ENCODE measurements at regions not wholly inside any gene's neighbourhood (a gene's known extent, or its start where the extent isn't known, plus 50 kb on each side); places are given as distances from the start of the nearest gene placed in this dataset.
A peak's percentile ranks its signal among the peaks of the same experiment; 100 is the strongest.

DNA sequence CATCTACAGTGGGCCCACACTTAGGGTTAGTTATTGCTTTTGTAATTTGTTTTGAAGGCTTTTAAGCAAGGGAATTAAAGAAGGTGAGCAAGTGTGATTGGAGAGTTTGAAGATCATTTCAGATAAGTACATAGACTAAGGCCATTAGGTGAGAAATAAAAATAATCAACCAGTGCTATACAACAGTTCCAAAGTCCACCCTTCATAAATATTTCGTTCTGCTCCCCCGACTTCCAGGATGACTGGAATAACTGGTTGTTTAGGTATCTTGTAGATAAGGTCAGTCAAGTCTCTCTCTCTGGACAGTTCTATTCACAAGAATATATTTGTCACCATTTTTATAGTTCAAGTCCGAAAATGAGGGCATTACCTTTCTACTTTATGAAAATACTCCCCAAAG, 98.0 kb upstream of the MBL2 start:
- intact Hi-C loops (cut with DNase I; ENCODE audit: low total_unique reads), result no loop called here
- no peaks in the 10 kb centered on the region for H3K4me1 ChIP-seq
- no peak for TF ChIP-seq CTCF (IDR thresholded peaks at IDR 0.05 in 8 of 11, conservative IDR thresholded peaks at IDR 0.05 in 3 of 11)
- TF ChIP-seq POLR2AphosphoS5 (IDR thresholded peaks at IDR 0.05), result no peak
- TF ChIP-seq POLR2A (IDR thresholded peaks at IDR 0.05), result no peak
- H3K4me3 ChIP-seq, result no peak overlapping the region
- DNase-seq, result no peak
- H3K27ac ChIP-seq, result no peak overlapping the region
- 50 to 94% (median 86%) methylated on average over 3 of the region's 3 CpGs for WGBS, 5 donors
- no peaks in the 10 kb centered on the region for H3K27me3 ChIP-seq (replicated peaks in 1 of 7)
- H3K9me3 ChIP-seq, result peaks cover 0 to 17% (median 9%) of the 10 kb centered on the region in 8 donors
- no peaks in the 10 kb centered on the region for H3K36me3 ChIP-seq

DNA sequence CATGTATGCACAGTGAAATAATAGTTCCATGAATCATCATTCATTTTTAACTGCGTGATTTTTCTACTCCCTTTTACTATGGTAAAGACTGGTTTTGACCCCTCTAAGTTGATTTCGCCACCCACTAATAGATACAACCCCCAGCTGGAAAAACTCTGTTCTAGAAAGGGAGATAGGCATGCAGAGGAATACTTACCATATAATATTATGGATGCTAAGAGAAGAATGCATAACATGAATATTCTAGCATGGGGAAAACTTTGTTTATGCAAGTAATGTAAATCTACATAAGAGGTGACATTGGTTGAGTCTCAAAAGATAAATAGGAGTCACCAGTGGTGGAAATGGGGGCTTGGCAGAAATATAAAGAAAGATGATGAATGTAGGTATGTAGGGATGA, 97.3 kb upstream of the MBL2 start:
- TF ChIP-seq CTCF (IDR thresholded peaks at IDR 0.05 in 8 of 11, conservative IDR thresholded peaks at IDR 0.05 in 3 of 11), result no peak
- TF ChIP-seq POLR2A (IDR thresholded peaks at IDR 0.05), result no peak
- no peak for TF ChIP-seq POLR2AphosphoS5 (IDR thresholded peaks at IDR 0.05)
- intact Hi-C loops (cut with DNase I; ENCODE audit: low total_unique reads), result no loop called here
- no peak for DNase-seq
- 66 to 83% (median 77%) methylated on average over 2 of the region's 2 CpGs for WGBS, 5 donors
- peaks cover 0 to 17% (median 9%) of the 10 kb centered on the region in 8 donors for H3K9me3 ChIP-seq
- H3K27ac ChIP-seq, result no peak overlapping the region
- no peaks in the 10 kb centered on the region for H3K27me3 ChIP-seq (replicated peaks in 1 of 7)
- H3K4me1 ChIP-seq, result no peaks in the 10 kb centered on the region
- no peak overlapping the region for H3K4me3 ChIP-seq
- no peaks in the 10 kb centered on the region for H3K36me3 ChIP-seq

GRCh38 chr10:52865213-52865612, 92.6 kb upstream of the MBL2 start:
- Histone ChIP-seq H3K4me3 (no peak overlapping the region), H3K27me3 (replicated peaks in 1 of 7) (no peaks in the 10 kb centered on the region), H3K4me1 (no peaks in the 10 kb centered on the region), H3K36me3 (no peaks in the 10 kb centered on the region), H3K9me3 (peaks cover 0 to 12% (median 9%) of the 10 kb centered on the region in 8 donors), H3K27ac (no peak overlapping the region)
- TF ChIP-seq POLR2AphosphoS5 (IDR thresholded peaks at IDR 0.05) (no peak), POLR2A (IDR thresholded peaks at IDR 0.05) (no peak), CTCF (IDR thresholded peaks at IDR 0.05 in 8 of 11, conservative IDR thresholded peaks at IDR 0.05 in 3 of 11) (no peak)
- intact Hi-C loops (cut with DNase I; ENCODE audit: low total_unique reads), result no loop called here
- peak; percentile 65 for DNase-seq
- 94 to 99% (median 97%) methylated on average over 7 to 9 of the region's 9 CpGs for WGBS, 5 donors

GRCh38 chr10:52864201-52865106, 91.9 kb upstream of the MBL2 start:
- no peaks in the 10 kb centered on the region for H3K27me3 ChIP-seq (replicated peaks in 1 of 7)
- no peaks in the 10 kb centered on the region for H3K4me1 ChIP-seq
- TF ChIP-seq POLR2A (IDR thresholded peaks at IDR 0.05), result no peak
- TF ChIP-seq POLR2AphosphoS5 (IDR thresholded peaks at IDR 0.05), result no peak
- no peak for TF ChIP-seq CTCF (IDR thresholded peaks at IDR 0.05 in 8 of 11, conservative IDR thresholded peaks at IDR 0.05 in 3 of 11)
- 69 to 77% (median 71%) methylated on average over 6 to 10 of the region's 10 CpGs for WGBS, 5 donors
- intact Hi-C loops (cut with DNase I; ENCODE audit: low total_unique reads), result no loop called here
- no peaks in the 10 kb centered on the region for H3K36me3 ChIP-seq
- H3K4me3 ChIP-seq, result no peak overlapping the region
- peaks cover 0 to 12% (median 9%) of the 10 kb centered on the region in 8 donors for H3K9me3 ChIP-seq
- peak; percentile 67 for DNase-seq
- H3K27ac ChIP-seq, result no peak overlapping the region
